Smooth muscle cell (in vitro differentiated cells): ENCODE measurements at regions not wholly inside any gene's neighbourhood (a gene's known extent, or its start where the extent isn't known, plus 50 kb on each side); places are given as distances from the start of the nearest gene placed in this dataset.
A peak's percentile ranks its signal among the peaks of the same experiment; 100 is the strongest.

Source experiments
- DNase-seq: peaks from one replicate; lab custom pipeline; 2025; ENCODE audit not compliant: unreplicated experiment; lab: John Stamatoyannopoulos, UW
- H2AFZ ChIP-seq: fragments of 200-600 bp; sonication (generic); 2 replicates; pipeline ENCODE4 v1.6.0; 2016; ENCODE audit warnings: antibody characterized with exemption, low read depth, mild to moderate bottlenecking
- H3F3A ChIP-seq: fragments of 200-600 bp; sonication (generic); 2 replicates; pipeline ENCODE4 v1.6.0; 2017; ENCODE audit warnings: antibody characterized with exemption, low read depth
- H3K27ac ChIP-seq: fragments of 200-600 bp; sonication (generic); 2 replicates; pipeline ENCODE4 v1.5.1; 2016; ENCODE audit warnings: low read depth, mild to moderate bottlenecking
- H3K27me3 ChIP-seq: fragments of 200-600 bp; sonication (generic); 2 replicates; pipeline ENCODE4 v1.6.1; 2016; ENCODE audit warnings: low read depth, mild to moderate bottlenecking
- H3K36me3 ChIP-seq: fragments of 200-600 bp; sonication (generic); 2 replicates; pipeline ENCODE4 v1.5.1; 2016; ENCODE audit warnings: low read depth
- H3K4me1 ChIP-seq: fragments of 200-600 bp; sonication (generic); 2 replicates; pipeline ENCODE4 v1.5.1; 2016; ENCODE audit warnings: low read depth
- H3K4me2 ChIP-seq: fragments of 200-600 bp; sonication (generic); 2 replicates; pipeline ENCODE4 v1.6.0; 2016; ENCODE audit warnings: mild to moderate bottlenecking
- H3K4me3 ChIP-seq: fragments of 200-600 bp; sonication (generic); 2 replicates; pipeline ENCODE4 v1.5.1; 2016; ENCODE audit warnings: mild to moderate bottlenecking
- H3K79me2 ChIP-seq: fragments of 200-600 bp; sonication (generic); 2 replicates; pipeline ENCODE4 v1.6.0; 2016; ENCODE audit warnings: low read depth, mild to moderate bottlenecking
- H3K9ac ChIP-seq: fragments of 200-600 bp; sonication (generic); 2 replicates; pipeline ENCODE4 v1.6.0; 2016; ENCODE audit warnings: low read depth
- H3K9me3 ChIP-seq: fragments of 200-600 bp; sonication (generic); replicated peaks from 2 replicates; pipeline ENCODE4 v1.5.1; 2016; ENCODE audit warnings: low read depth
- H4K20me1 ChIP-seq: fragments of 200-600 bp; sonication (generic); 2 replicates; pipeline ENCODE4 v1.6.0; 2016; ENCODE audit warnings: low read depth
- WGBS: methylation state at CpG from one replicate; pipeline ENCODE4 v1.1.7; 2016; ENCODE audit warnings: low lambda C conversion rate; 5-methylcytosine and 5-hydroxymethylcytosine counted together
- TF ChIP-seq, protein P1 (sequence below): fragments of 200-600 bp; sonication (generic); IDR thresholded peaks from 2 replicates; pipeline ENCODE4 v1.5.1; 2017; ENCODE audit warnings: borderline replicate concordance, mild to moderate bottlenecking, antibody characterized with exemption; ENCODE audit not compliant: insufficient read depth, poor library complexity, severe bottlenecking

DNA sequence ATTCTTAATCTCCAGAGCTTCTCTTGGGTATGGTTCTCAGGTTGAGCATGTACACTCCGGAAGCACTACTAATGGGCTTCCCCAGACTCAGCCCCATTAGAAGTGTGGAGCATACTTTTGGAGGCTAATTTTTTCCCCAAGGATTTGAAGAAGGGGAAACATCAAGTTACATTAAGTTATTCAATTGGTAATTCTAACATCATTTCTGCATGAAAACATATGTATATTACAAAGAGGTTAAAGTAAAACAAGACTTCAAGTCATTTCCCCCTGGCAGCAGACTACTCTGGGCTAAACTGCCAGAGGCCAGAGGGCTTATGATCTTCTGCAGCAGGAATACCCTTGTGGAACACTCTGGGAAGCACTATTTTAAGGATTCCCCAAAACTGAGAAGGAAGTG lies 227.7 kb upstream of the STK17B start:
- Histone ChIP-seq H3K4me2 (peak overlapping the region; percentile 47), H2AFZ (peak overlapping the region; percentile 40), H3K79me2 (no peaks in the 10 kb centered on the region), H3K27ac (peak overlapping the region; percentile 97), H3K27me3 (no peaks in the 10 kb centered on the region), H3K9me3 (no peaks in the 10 kb centered on the region), H3K4me3 (no peak overlapping the region), H3K36me3 (no peaks in the 10 kb centered on the region), H3F3A (peaks cover 17% of the 10 kb centered on the region), H4K20me1 (no peaks in the 10 kb centered on the region), H3K9ac (peak overlapping the region; percentile 71), H3K4me1 (peaks cover 26% of the 10 kb centered on the region)
- TF ChIP-seq, protein P1, sequence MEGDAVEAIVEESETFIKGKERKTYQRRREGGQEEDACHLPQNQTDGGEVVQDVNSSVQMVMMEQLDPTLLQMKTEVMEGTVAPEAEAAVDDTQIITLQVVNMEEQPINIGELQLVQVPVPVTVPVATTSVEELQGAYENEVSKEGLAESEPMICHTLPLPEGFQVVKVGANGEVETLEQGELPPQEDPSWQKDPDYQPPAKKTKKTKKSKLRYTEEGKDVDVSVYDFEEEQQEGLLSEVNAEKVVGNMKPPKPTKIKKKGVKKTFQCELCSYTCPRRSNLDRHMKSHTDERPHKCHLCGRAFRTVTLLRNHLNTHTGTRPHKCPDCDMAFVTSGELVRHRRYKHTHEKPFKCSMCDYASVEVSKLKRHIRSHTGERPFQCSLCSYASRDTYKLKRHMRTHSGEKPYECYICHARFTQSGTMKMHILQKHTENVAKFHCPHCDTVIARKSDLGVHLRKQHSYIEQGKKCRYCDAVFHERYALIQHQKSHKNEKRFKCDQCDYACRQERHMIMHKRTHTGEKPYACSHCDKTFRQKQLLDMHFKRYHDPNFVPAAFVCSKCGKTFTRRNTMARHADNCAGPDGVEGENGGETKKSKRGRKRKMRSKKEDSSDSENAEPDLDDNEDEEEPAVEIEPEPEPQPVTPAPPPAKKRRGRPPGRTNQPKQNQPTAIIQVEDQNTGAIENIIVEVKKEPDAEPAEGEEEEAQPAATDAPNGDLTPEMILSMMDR = no peak
- WGBS = 100% methylated on average over 1 of the region's 1 CpG
- no peak for DNase-seq

DNA sequence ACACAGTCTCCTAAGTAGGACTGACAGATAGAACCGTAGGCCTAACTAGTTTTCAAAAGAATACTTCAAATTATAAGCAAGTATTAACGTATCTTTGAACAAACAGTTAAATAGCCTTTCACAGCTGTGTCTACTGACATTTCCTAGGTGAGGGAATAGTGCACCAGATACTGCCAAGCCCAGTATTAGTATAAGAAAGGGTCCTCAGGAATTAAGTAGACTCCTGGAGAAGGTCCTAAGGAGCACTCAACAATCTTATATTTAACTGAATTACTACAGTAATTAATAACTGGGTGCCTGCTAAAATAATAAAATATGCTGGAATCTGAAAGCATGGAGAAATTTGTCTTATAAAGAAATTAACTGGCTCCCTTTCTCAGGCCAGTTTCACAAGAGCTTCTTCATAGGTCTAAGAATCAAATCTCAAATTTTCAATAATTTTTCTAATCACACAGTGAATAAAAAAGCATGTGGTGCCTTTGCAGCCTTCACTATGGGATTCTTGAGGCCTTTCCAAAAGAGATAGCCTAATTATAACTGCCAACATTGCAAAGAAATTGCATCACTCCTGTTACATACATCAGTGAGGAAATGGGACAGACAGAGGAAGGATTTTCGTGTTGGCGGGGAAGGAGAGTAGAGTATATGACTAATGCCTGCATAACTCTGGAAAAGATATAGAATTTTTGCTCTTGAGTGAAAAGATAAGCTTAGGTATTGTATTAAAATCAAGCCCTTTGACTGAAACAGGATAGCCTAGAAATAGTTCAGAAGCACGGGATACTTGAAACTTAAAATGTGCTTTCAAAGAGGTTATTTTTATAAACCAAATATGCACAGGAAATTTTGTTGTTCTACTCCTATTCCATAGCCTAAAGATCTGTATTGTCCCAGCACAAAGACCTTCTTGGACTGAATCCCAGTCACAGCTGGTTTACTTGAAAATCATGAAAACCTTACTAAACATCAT lies 228.6 kb upstream of the STK17B start:
- H3K27ac ChIP-seq = peak overlapping the region; percentile 97
- no peaks in the 10 kb centered on the region for H3K36me3 ChIP-seq
- no peaks in the 10 kb centered on the region for H4K20me1 ChIP-seq
- H3K9me3 ChIP-seq = no peaks in the 10 kb centered on the region
- peak overlapping the region; percentile 83 for H3K9ac ChIP-seq
- H3F3A ChIP-seq = peaks cover 20% of the 10 kb centered on the region
- H2AFZ ChIP-seq = peak overlapping the region; percentile 40
- H3K4me2 ChIP-seq = peak overlapping the region; percentile 75
- H3K27me3 ChIP-seq = no peaks in the 10 kb centered on the region
- no peak for DNase-seq
- no peaks in the 10 kb centered on the region for H3K79me2 ChIP-seq
- no peak overlapping the region for H3K4me3 ChIP-seq
- WGBS = 25% methylated on average over 5 of the region's 5 CpGs
- peaks cover 30% of the 10 kb centered on the region for H3K4me1 ChIP-seq
- TF ChIP-seq, protein P1 = no peak

DNA sequence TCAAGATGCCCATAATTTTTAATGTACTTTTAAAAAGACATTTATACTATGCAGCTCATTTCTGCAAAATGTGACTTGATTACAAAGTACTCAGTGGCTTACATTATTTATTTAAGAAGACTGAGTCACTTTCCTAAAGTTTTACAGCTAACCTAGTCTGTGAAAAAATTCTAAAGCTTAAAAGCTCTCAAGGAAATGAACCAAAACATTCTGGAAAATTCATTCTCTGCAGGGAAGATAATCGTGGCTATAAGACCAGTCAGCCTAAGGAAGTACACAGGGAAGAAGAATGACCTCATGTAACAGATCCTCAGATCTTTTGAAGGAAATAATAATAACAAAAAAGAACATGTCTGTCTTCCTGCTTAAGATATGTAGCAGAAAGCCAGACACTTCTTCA lies 232.1 kb upstream of the STK17B start:
- Histone ChIP-seq H3K4me3 (no peak overlapping the region), H3K79me2 (no peaks in the 10 kb centered on the region), H3K36me3 (no peaks in the 10 kb centered on the region), H2AFZ (no peak overlapping the region), H3K9ac (peak overlapping the region; percentile 75), H3K27ac (peak overlapping the region; percentile 98), H3K4me1 (peaks cover 30% of the 10 kb centered on the region), H3K9me3 (no peaks in the 10 kb centered on the region), H3K27me3 (no peaks in the 10 kb centered on the region), H3K4me2 (peak overlapping the region; percentile 68), H4K20me1 (no peaks in the 10 kb centered on the region), H3F3A (peaks cover 20% of the 10 kb centered on the region)
- DNase-seq = no peak
- TF ChIP-seq, protein P1 = no peak
- 21% methylated on average over 1 of the region's 1 CpG for WGBS
